Thymus (tissue), 11 donors: ENCODE measurements at regions not wholly inside any gene's neighbourhood (a gene's known extent, or its start where the extent isn't known, plus 50 kb on each side); places are given as distances from the start of the nearest gene placed in this dataset.

ENCODE experiments used
- DNase-seq, 9 donors: peaks; one replicate each; pipeline ENCODE4 v3.0.0-alpha.2; 2013; ENCODE audit warnings: low spot score in 9 of 9, low read depth in 6 of 9, missing footprints in 1 of 9
- H3K27ac ChIP-seq, 2 donors: one replicate each; pipeline ENCODE4 v1.5.1; 2013; ENCODE audit warnings: control low read depth in 1 of 2, low read depth in 1 of 2, low read length in 1 of 2, mild to moderate bottlenecking in 1 of 2, moderate library complexity in 1 of 2
- H3K27me3 ChIP-seq, 2 donors: one replicate each; pipeline ENCODE4 v1.5.1; 2013; ENCODE audit warnings: low read length in 1 of 2; ENCODE audit not compliant: control insufficient read depth in 2 of 2, insufficient read depth in 1 of 2
- H3K36me3 ChIP-seq, 2 donors: one replicate each; pipeline ENCODE4 v1.5.1; 2013; ENCODE audit warnings: low read length in 1 of 2, mild to moderate bottlenecking in 1 of 2, moderate library complexity in 1 of 2; ENCODE audit not compliant: control insufficient read depth in 2 of 2, insufficient read depth in 2 of 2
- H3K4me1 ChIP-seq, 2 donors: one replicate each; pipeline ENCODE4 v1.5.1; 2013; ENCODE audit warnings: low read length in 2 of 2; ENCODE audit not compliant: control insufficient read depth in 2 of 2, insufficient read depth in 2 of 2
- H3K4me3 ChIP-seq, 2 donors: one replicate each; pipeline ENCODE4 v1.5.1; 2013; ENCODE audit warnings: low read length in 2 of 2, control low read depth in 1 of 2, mild to moderate bottlenecking in 1 of 2
- H3K9me3 ChIP-seq, 2 donors: one replicate each; pipeline ENCODE4 v1.5.1; 2013; ENCODE audit warnings: low read length in 1 of 2, mild to moderate bottlenecking in 1 of 2; ENCODE audit not compliant: control insufficient read depth in 2 of 2, insufficient read depth in 1 of 2
- WGBS: extraction: QIAGEN DNeasy Blood & Tissue Kit; methylation state at CpG from one replicate; pipeline ENCODE4 v1.1.7; 2013; 5-methylcytosine and 5-hydroxymethylcytosine counted together
- donor health status: healthy.

GRCh38 chr13:39847336-39847735 is 191.9 kb downstream of the COG6 start:
- DNase-seq: no peak
- no peaks in the 10 kb centered on the region for H3K9me3 ChIP-seq
- H3K36me3 ChIP-seq: no peaks in the 10 kb centered on the region
- no peak overlapping the region for H3K4me3 ChIP-seq
- 92% methylated on average over 3 of the region's 3 CpGs for WGBS
- H3K27me3 ChIP-seq: no peaks in the 10 kb centered on the region
- no peaks in the 10 kb centered on the region for H3K4me1 ChIP-seq
- H3K27ac ChIP-seq: no peak overlapping the region

- H3K9me3 ChIP-seq: no peaks in the 10 kb centered on the region
- H3K27ac ChIP-seq: no peak overlapping the region
- H3K36me3 ChIP-seq: no peaks in the 10 kb centered on the region
- no peak for DNase-seq
- H3K4me3 ChIP-seq: no peak overlapping the region
- no peaks in the 10 kb centered on the region for H3K27me3 ChIP-seq
- 40% methylated on average over 4 of the region's 4 CpGs for WGBS
- H3K4me1 ChIP-seq: no peaks in the 10 kb centered on the region
Measured at GRCh38 chr13:39855236-39855635, 199.8 kb downstream of the COG6 start.

GRCh38 chr13:39856714-39857113 is 201.3 kb downstream of the COG6 start:
- WGBS: 91% methylated on average over 8 of the region's 8 CpGs
- no peaks in the 10 kb centered on the region for H3K27me3 ChIP-seq
- H3K4me1 ChIP-seq: no peaks in the 10 kb centered on the region
- H3K36me3 ChIP-seq: no peaks in the 10 kb centered on the region
- no peaks in the 10 kb centered on the region for H3K9me3 ChIP-seq
- H3K4me3 ChIP-seq: no peak overlapping the region
- no peak for DNase-seq
- no peak overlapping the region for H3K27ac ChIP-seq

GRCh38 chr13:39858794-39859193 is 203.3 kb downstream of the COG6 start:
- WGBS: 94% methylated on average over 2 of the region's 2 CpGs
- Histone ChIP-seq H3K27ac (no peak overlapping the region), H3K4me1 (no peaks in the 10 kb centered on the region), H3K36me3 (no peaks in the 10 kb centered on the region), H3K9me3 (no peaks in the 10 kb centered on the region), H3K27me3 (no peaks in the 10 kb centered on the region), H3K4me3 (no peak overlapping the region)
- DNase-seq: no peak

GRCh38 chr13:39859898-39860297 is 204.4 kb downstream of the COG6 start:
- Histone ChIP-seq H3K27me3 (no peaks in the 10 kb centered on the region), H3K4me1 (no peaks in the 10 kb centered on the region), H3K27ac (no peak overlapping the region), H3K36me3 (no peaks in the 10 kb centered on the region), H3K9me3 (no peaks in the 10 kb centered on the region), H3K4me3 (no peak overlapping the region)
- no peak for DNase-seq
- 96% methylated on average over 3 of the region's 3 CpGs for WGBS

GRCh38 chr13:39862900-39863299 is 207.4 kb downstream of the COG6 start:
- H3K4me3 ChIP-seq: no peak overlapping the region
- no peak for DNase-seq
- no peak overlapping the region for H3K27ac ChIP-seq
- H3K36me3 ChIP-seq: no peaks in the 10 kb centered on the region
- H3K9me3 ChIP-seq: no peaks in the 10 kb centered on the region
- H3K4me1 ChIP-seq: no peaks in the 10 kb centered on the region
- no peaks in the 10 kb centered on the region for H3K27me3 ChIP-seq
- WGBS: 92% methylated on average over 2 of the region's 2 CpGs

GRCh38 chr13:39864221-39864620 is 208.8 kb downstream of the COG6 start:
- Histone ChIP-seq H3K27ac (no peak overlapping the region), H3K4me3 (no peak overlapping the region), H3K27me3 (no peaks in the 10 kb centered on the region), H3K4me1 (no peaks in the 10 kb centered on the region), H3K9me3 (no peaks in the 10 kb centered on the region), H3K36me3 (no peaks in the 10 kb centered on the region)
- DNase-seq: no peak
- 97% methylated on average over 5 of the region's 5 CpGs for WGBS

- no peaks in the 10 kb centered on the region for H3K9me3 ChIP-seq
- no peaks in the 10 kb centered on the region for H3K27me3 ChIP-seq
- no peaks in the 10 kb centered on the region for H3K36me3 ChIP-seq
- no peaks in the 10 kb centered on the region for H3K4me1 ChIP-seq
- H3K27ac ChIP-seq: no peak overlapping the region
- WGBS: 96% methylated on average over 1 of the region's 1 CpG
- no peak for DNase-seq
- no peak overlapping the region for H3K4me3 ChIP-seq
Measured at GRCh38 chr13:39866722-39867121, 211.3 kb downstream of the COG6 start.

- H3K27ac ChIP-seq: no peak overlapping the region
- H3K36me3 ChIP-seq: no peaks in the 10 kb centered on the region
- no peak for DNase-seq
- WGBS: 94% methylated on average over 2 of the region's 2 CpGs
- H3K9me3 ChIP-seq: no peaks in the 10 kb centered on the region
- no peak overlapping the region for H3K4me3 ChIP-seq
- H3K4me1 ChIP-seq: no peaks in the 10 kb centered on the region
- H3K27me3 ChIP-seq: no peaks in the 10 kb centered on the region
Measured at GRCh38 chr13:39867807-39868206, 212.3 kb downstream of the COG6 start.

GRCh38 chr13:39870197-39870747 is 214.8 kb downstream of the COG6 start:
- H3K4me3 ChIP-seq: no peak overlapping the region
- no peaks in the 10 kb centered on the region for H3K27me3 ChIP-seq
- no peak for DNase-seq
- H3K4me1 ChIP-seq: no peaks in the 10 kb centered on the region
- over 99% methylated on average over 2 of the region's 2 CpGs for WGBS
- no peaks in the 10 kb centered on the region for H3K36me3 ChIP-seq
- H3K27ac ChIP-seq: no peak overlapping the region
- no peaks in the 10 kb centered on the region for H3K9me3 ChIP-seq
